SK-N-SH treated with all-trans-retinoic acid at 6 μM for 48 hours (cell line): ENCODE measurements at regions not wholly inside any gene's neighbourhood (a gene's known extent, or its start where the extent isn't known, plus 50 kb on each side); places are given as distances from the start of the nearest gene placed in this dataset.

Experiments
- ATAC-seq: fragments of 200-7000 bp; cut with Tn5 transposase; 3 replicates; pipeline ENCODE4 v1.9.1; 2020; ENCODE audit warnings: mild to moderate bottlenecking, moderate library complexity
- ARNTL ChIP-seq: fragments of 450-650 bp; formaldehyde crosslinking; IDR thresholded peaks from 2 replicates; pipeline ENCODE4 v1.5.0; 2020; ENCODE audit warnings: low read depth, mild to moderate bottlenecking, moderate library complexity, borderline replicate concordance
- BACH2 ChIP-seq: fragments of 250-450 bp; sonication (Bioruptor Pico); IDR thresholded peaks from 2 replicates; pipeline ENCODE4 v1.9.0; 2021; ENCODE audit warnings: mild to moderate bottlenecking, borderline replicate concordance
- CREB5 ChIP-seq: fragments of 250-450 bp; sonication (Bioruptor Pico); IDR thresholded peaks from 2 replicates; pipeline ENCODE4 v1.5.1; 2020; ENCODE audit warnings: low read depth, mild to moderate bottlenecking, moderate library complexity
- CSDC2 ChIP-seq: fragments of 250-450 bp; sonication (Bioruptor Pico); IDR thresholded peaks from 2 replicates; pipeline ENCODE4 v1.5.0; 2020; ENCODE audit warnings: mild to moderate bottlenecking, moderate library complexity
- CSRNP3 ChIP-seq: fragments of 250-450 bp; sonication (Bioruptor Pico); IDR thresholded peaks from 2 replicates; pipeline ENCODE4 v1.5.1; 2021; ENCODE audit warnings: mild to moderate bottlenecking, moderate library complexity
- GLIS3 ChIP-seq: fragments of 250-450 bp; sonication (Bioruptor Pico); IDR thresholded peaks from 2 replicates; pipeline ENCODE4 v1.5.0; 2020; ENCODE audit warnings: mild to moderate bottlenecking, moderate library complexity
- ISL1 ChIP-seq: fragments of 250-450 bp; sonication (Bioruptor Pico); IDR thresholded peaks from 2 replicates; pipeline ENCODE4 v2.1.2; 2022; ENCODE audit warnings: mild to moderate bottlenecking, moderate library complexity
- PATZ1 ChIP-seq: fragments of 250-450 bp; sonication (Bioruptor Pico); IDR thresholded peaks from 2 replicates; pipeline ENCODE4 v1.8.0; 2020; ENCODE audit warnings: mild to moderate bottlenecking, moderate library complexity, borderline replicate concordance
- POU6F1 ChIP-seq: fragments of 250-450 bp; sonication (Bioruptor Pico); IDR thresholded peaks from 2 replicates; pipeline ENCODE4 v1.8.0; 2021; ENCODE audit warnings: low read depth, mild to moderate bottlenecking, moderate library complexity, borderline replicate concordance
- PPARA ChIP-seq: fragments of 250-450 bp; sonication (Bioruptor Pico); IDR thresholded peaks from 2 replicates; pipeline ENCODE4 v1.5.0; 2020; ENCODE audit warnings: mild to moderate bottlenecking, borderline replicate concordance
- RARB ChIP-seq: fragments of 250-450 bp; sonication (Bioruptor Pico); IDR thresholded peaks from 2 replicates; pipeline ENCODE4 v1.8.0; 2021; ENCODE audit warnings: mild to moderate bottlenecking, moderate library complexity
- SNAI2 ChIP-seq: fragments of 250-450 bp; sonication (Bioruptor Pico); IDR thresholded peaks from 2 replicates; pipeline ENCODE4 v1.5.0; 2020; ENCODE audit warnings: mild to moderate bottlenecking, moderate library complexity
- TCF4 ChIP-seq: fragments of 250-450 bp; sonication (Bioruptor Pico); IDR thresholded peaks from 2 replicates; pipeline ENCODE4 v1.8.0; 2021; ENCODE audit warnings: mild to moderate bottlenecking, moderate library complexity, borderline replicate concordance
- TOX ChIP-seq: fragments of 250-450 bp; sonication (Bioruptor Pico); IDR thresholded peaks from 2 replicates; pipeline ENCODE4 v1.8.0; 2021; ENCODE audit warnings: mild to moderate bottlenecking, moderate library complexity, borderline replicate concordance
- TSHZ2 ChIP-seq: fragments of 250-450 bp; sonication (Bioruptor Pico); IDR thresholded peaks from 2 replicates; pipeline ENCODE4 v1.5.0; 2020; ENCODE audit warnings: mild to moderate bottlenecking, moderate library complexity
- ZFP3 ChIP-seq: fragments of 250-450 bp; sonication (Bioruptor Pico); IDR thresholded peaks from 2 replicates; pipeline ENCODE4 v1.5.0; 2020; ENCODE audit warnings: mild to moderate bottlenecking, moderate library complexity
- ZFP30 ChIP-seq: fragments of 450-650 bp; formaldehyde crosslinking; IDR thresholded peaks from 2 replicates; pipeline ENCODE4 v1.5.0; 2022; ENCODE audit warnings: mild to moderate bottlenecking, moderate library complexity
- ZNF8 ChIP-seq: fragments of 450-650 bp; formaldehyde crosslinking; IDR thresholded peaks from 2 replicates; pipeline ENCODE4 v1.5.0; 2020; ENCODE audit warnings: mild to moderate bottlenecking, moderate library complexity

GRCh38 chr18:45408218-45408617, 207.1 kb upstream of the SLC14A2 start (continued):
- TF ChIP-seq TSHZ2 (CRISPR knock-in tag) (no peak), CSDC2 (CRISPR knock-in tag) (no peak), TCF4 (CRISPR knock-in tag) (no peak), TOX (CRISPR knock-in tag) (no peak), RARB (CRISPR knock-in tag) (no peak), SNAI2 (no peak), POU6F1 (CRISPR knock-in tag) (no peak), PPARA (no peak)

- TF ChIP-seq CSRNP3 (CRISPR knock-in tag) (no peak), CSDC2 (CRISPR knock-in tag) (no peak), CREB5 (no peak), ZFP3 (CRISPR knock-in tag) (no peak), TCF4 (CRISPR knock-in tag) (no peak), RARB (CRISPR knock-in tag) (no peak), ZNF8 (CRISPR knock-in tag) (no peak)
- no peak for ATAC-seq
Observed at GRCh38 chr18:45409971-45410370, 205.3 kb upstream of the SLC14A2 start.

- no peak for TF ChIP-seq TSHZ2 (CRISPR knock-in tag)
- no peak for TF ChIP-seq BACH2 (CRISPR knock-in tag)
- TF ChIP-seq PPARA: no peak
- TF ChIP-seq CSRNP3 (CRISPR knock-in tag): no peak
- TF ChIP-seq GLIS3 (CRISPR knock-in tag): no peak
- TF ChIP-seq ZFP3 (CRISPR knock-in tag): no peak
- TF ChIP-seq, all 23 proteins: peak for 0
- no peak for ATAC-seq
Observed at GRCh38 chr18:45412577-45412976, 202.7 kb upstream of the SLC14A2 start.

GRCh38 chr18:45413180-45413836, 202.0 kb upstream of the SLC14A2 start:
- no peak for ATAC-seq
- TF ChIP-seq TCF4 (CRISPR knock-in tag) (no peak), PATZ1 (CRISPR knock-in tag) (no peak), ZFP30 (CRISPR knock-in tag) (no peak), TOX (CRISPR knock-in tag) (no peak), ARNTL (no peak), CSRNP3 (CRISPR knock-in tag) (no peak), ISL1 (CRISPR knock-in tag) (no peak)
